Trophoblast cell (in vitro differentiated cells and primary cell): ENCODE measurements at regions not wholly inside any gene's neighbourhood (a gene's known extent, or its start where the extent isn't known, plus 50 kb on each side); places are given as distances from the start of the nearest gene placed in this dataset.

Experiments
- DNase-seq, 2 donors: peaks; one replicate each; pipeline ENCODE4 v3.0.0-alpha.2; 2016
- H2AFZ ChIP-seq: 2 replicates; pipeline ENCODE4 v1.6.1; 2013; ENCODE audit warnings: low read length, moderate library complexity, mild to moderate bottlenecking; ENCODE audit not compliant: insufficient read depth, poor library complexity
- H2AK5ac ChIP-seq: 2 replicates; pipeline ENCODE4 v1.6.1; 2013; ENCODE audit warnings: mild to moderate bottlenecking, low read length
- H2BK120ac ChIP-seq: 2 replicates; pipeline ENCODE4 v1.6.1; 2013; ENCODE audit warnings: low read length, mild to moderate bottlenecking, moderate library complexity; ENCODE audit not compliant: insufficient read depth, poor library complexity
- H2BK12ac ChIP-seq: 2 replicates; pipeline ENCODE4 v1.6.1; 2013; ENCODE audit warnings: mild to moderate bottlenecking, low read length, moderate library complexity
- H2BK5ac ChIP-seq: 2 replicates; pipeline ENCODE4 v1.6.1; 2013; ENCODE audit warnings: low read length, low read depth, moderate library complexity, mild to moderate bottlenecking; ENCODE audit not compliant: poor library complexity
- H3K14ac ChIP-seq: 2 replicates; pipeline ENCODE4 v1.6.1; 2013; ENCODE audit warnings: mild to moderate bottlenecking, low read length
- H3K18ac ChIP-seq: 2 replicates; pipeline ENCODE4 v1.6.1; 2013; ENCODE audit warnings: mild to moderate bottlenecking, low read length
- H3K23ac ChIP-seq: 2 replicates; pipeline ENCODE4 v1.6.1; 2013; ENCODE audit warnings: low read length
- H3K27ac ChIP-seq: 2 replicates; pipeline ENCODE4 v1.5.1; 2013; ENCODE audit warnings: low read depth, mild to moderate bottlenecking, inconsistent platforms, low read length, moderate library complexity
- H3K27me3 ChIP-seq: 2 replicates; pipeline ENCODE4 v1.6.1; 2013; ENCODE audit warnings: inconsistent platforms, mild to moderate bottlenecking, low read length, moderate library complexity; ENCODE audit not compliant: insufficient read depth
- H3K36me3 ChIP-seq, 2 experiments: 1 replicate in 1 of 2; 2 replicates in 1 of 2; pipeline ENCODE4 v1.6.1; 2013; ENCODE audit warnings: low read length in 2 of 2, mild to moderate bottlenecking in 2 of 2, moderate library complexity in 1 of 2; ENCODE audit not compliant: insufficient read depth in 2 of 2, control insufficient read depth in 1 of 2
- H3K4ac ChIP-seq: 2 replicates; pipeline ENCODE4 v1.6.1; 2013; ENCODE audit warnings: low read depth, mild to moderate bottlenecking, low read length, moderate library complexity
- H3K4me1 ChIP-seq, 2 experiments: 1 replicate in 1 of 2; 2 replicates in 1 of 2; pipeline ENCODE4 v1.6.1; 2013; ENCODE audit warnings: low read length in 2 of 2, mild to moderate bottlenecking in 2 of 2, moderate library complexity in 1 of 2; ENCODE audit not compliant: insufficient read depth in 2 of 2, control insufficient read depth in 1 of 2
- H3K4me2 ChIP-seq: 2 replicates; pipeline ENCODE4 v1.6.1; 2013; ENCODE audit warnings: inconsistent platforms, mild to moderate bottlenecking, low read length, moderate library complexity
- H3K4me3 ChIP-seq: 2 replicates; pipeline ENCODE4 v1.5.1; 2013; ENCODE audit warnings: mild to moderate bottlenecking, low read depth, low read length, inconsistent platforms
- H3K79me1 ChIP-seq: one replicate; pipeline ENCODE4 v1.6.1; 2013; ENCODE audit warnings: low read length
- H3K79me2 ChIP-seq: 2 replicates; pipeline ENCODE4 v1.6.1; 2013; ENCODE audit warnings: low read length, mild to moderate bottlenecking; ENCODE audit not compliant: control insufficient read depth, insufficient read depth, poor library complexity
- H3K9ac ChIP-seq: 2 replicates; pipeline ENCODE4 v1.6.1; 2013; ENCODE audit warnings: mild to moderate bottlenecking, low read length
- H3K9me3 ChIP-seq: 2 replicates; pipeline ENCODE4 v1.6.1; 2013; ENCODE audit warnings: low read depth, mild to moderate bottlenecking, control low read depth, inconsistent platforms, low read length; ENCODE audit not compliant: insufficient read depth
- H4K12ac ChIP-seq: 2 replicates; pipeline ENCODE4 v1.6.1; 2013; ENCODE audit warnings: low read depth, mild to moderate bottlenecking, low read length, moderate library complexity
- H4K8ac ChIP-seq: 2 replicates; pipeline ENCODE4 v1.6.1; 2013; ENCODE audit warnings: low read depth, mild to moderate bottlenecking, low read length, moderate library complexity
- H4K91ac ChIP-seq: one replicate; pipeline ENCODE4 v1.6.1; 2013; ENCODE audit warnings: low read depth, mild to moderate bottlenecking, low read length, moderate library complexity
- WGBS: extraction: QIAGEN DNeasy Blood & Tissue Kit; methylation state at CpG from one replicate; pipeline ENCODE4 v1.1.7; 2013; ENCODE audit warnings: missing lambda C conversion rate; ENCODE audit not compliant: insufficient read length, insufficient coverage; ENCODE audit errors: extremely low coverage; 5-methylcytosine and 5-hydroxymethylcytosine counted together

DNA sequence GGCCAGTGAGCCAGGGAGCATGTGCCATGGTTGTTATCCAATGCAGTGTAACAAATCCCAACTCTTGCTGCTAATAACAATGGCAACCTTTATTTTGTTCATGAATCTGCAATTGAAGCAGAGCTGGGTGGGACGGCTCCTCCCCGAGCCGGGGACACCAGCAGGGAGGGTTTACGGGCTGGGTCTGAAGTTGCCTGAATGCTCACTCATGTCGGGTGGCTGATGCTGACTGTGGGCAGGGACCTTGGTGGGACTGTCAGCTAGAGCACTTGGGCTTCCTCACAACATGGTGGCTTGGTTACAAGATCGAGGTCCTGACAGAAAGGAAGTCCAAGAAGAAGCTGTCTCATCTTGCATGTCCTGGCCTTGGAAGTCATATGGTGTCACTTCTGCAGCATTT, 264.5 kb downstream of the NDUFA10 start:
- Histone ChIP-seq H3K9me3 (peaks cover 17% of the 10 kb centered on the region), H3K9ac (no peak overlapping the region), H2BK5ac (no peak overlapping the region), H2AFZ (no peak overlapping the region), H2BK120ac (no peak overlapping the region), H3K36me3 (no peaks in the 10 kb centered on the region), H4K12ac (no peak overlapping the region), H2AK5ac (no peak overlapping the region), H4K91ac (no peak overlapping the region), H3K79me2 (no peaks in the 10 kb centered on the region), H3K4me1 (peaks cover 2 to 6% of the 10 kb centered on the region in 2 experiments), H3K18ac (no peak overlapping the region), H2BK12ac (no peak overlapping the region), H3K23ac (no peak overlapping the region), H3K4ac (no peak overlapping the region), H3K4me3 (no peak overlapping the region), H3K14ac (no peak overlapping the region), H3K79me1 (no peaks in the 10 kb centered on the region), H3K27me3 (no peaks in the 10 kb centered on the region), H3K4me2 (no peak overlapping the region), H3K27ac (no peak overlapping the region), H4K8ac (no peak overlapping the region)
- DNase-seq = no peak
- WGBS = no CpG with 5 or more reads among the region's 6 CpGs

GRCh38 chr2:239758279-239758877, 266.8 kb downstream of the NDUFA10 start:
- Histone ChIP-seq H3K4me1 (peaks cover 2 to 6% of the 10 kb centered on the region in 2 experiments), H3K18ac (no peak overlapping the region), H4K8ac (no peak overlapping the region), H3K4me2 (no peak overlapping the region), H3K79me1 (no peaks in the 10 kb centered on the region), H3K9ac (no peak overlapping the region), H3K9me3 (peaks cover 13% of the 10 kb centered on the region), H2AFZ (no peak overlapping the region), H2BK5ac (no peak overlapping the region), H3K23ac (no peak overlapping the region), H3K27me3 (no peaks in the 10 kb centered on the region), H3K4me3 (no peak overlapping the region), H3K4ac (no peak overlapping the region), H3K27ac (no peak overlapping the region), H4K12ac (no peak overlapping the region), H3K14ac (no peak overlapping the region), H2BK12ac (no peak overlapping the region), H3K79me2 (no peaks in the 10 kb centered on the region), H3K36me3 (no peaks in the 10 kb centered on the region), H2AK5ac (no peak overlapping the region), H2BK120ac (no peak overlapping the region), H4K91ac (no peak overlapping the region)
- no CpG with 5 or more reads among the region's 18 CpGs for WGBS
- DNase-seq = no peak

GRCh38 chr2:239756790-239757760, 268.1 kb downstream of the NDUFA10 start:
- no CpG with 5 or more reads among the region's 31 CpGs for WGBS
- H3K9me3 ChIP-seq = peaks cover 9% of the 10 kb centered on the region
- no peaks in the 10 kb centered on the region for H3K79me2 ChIP-seq
- H3K27me3 ChIP-seq = no peaks in the 10 kb centered on the region
- no peak overlapping the region for H3K4me3 ChIP-seq
- no peak overlapping the region for H2AFZ ChIP-seq
- no peak overlapping the region for H2AK5ac ChIP-seq
- no peak overlapping the region for H2BK120ac ChIP-seq
- H3K27ac ChIP-seq = no peak overlapping the region
- H3K23ac ChIP-seq = no peak overlapping the region
- H3K36me3 ChIP-seq = no peaks in the 10 kb centered on the region
- H2BK5ac ChIP-seq = no peak overlapping the region
- peak in 1 of 2 donors; percentile 8 for DNase-seq
- H3K4ac ChIP-seq = no peak overlapping the region
- no peak overlapping the region for H3K18ac ChIP-seq
- H4K12ac ChIP-seq = no peak overlapping the region
- no peak overlapping the region for H4K8ac ChIP-seq
- H3K79me1 ChIP-seq = no peaks in the 10 kb centered on the region
- H3K4me2 ChIP-seq = no peak overlapping the region
- no peak overlapping the region for H3K14ac ChIP-seq
- H3K9ac ChIP-seq = no peak overlapping the region
- no peak overlapping the region for H2BK12ac ChIP-seq
- H4K91ac ChIP-seq = no peak overlapping the region
- H3K4me1 ChIP-seq = peaks cover 2 to 6% of the 10 kb centered on the region in 2 experiments

- Histone ChIP-seq H3K79me1 (no peaks in the 10 kb centered on the region), H4K8ac (no peak overlapping the region), H3K4me2 (no peak overlapping the region), H2BK5ac (no peak overlapping the region), H4K91ac (no peak overlapping the region), H3K14ac (no peak overlapping the region), H3K4ac (no peak overlapping the region), H3K27ac (no peak overlapping the region), H2AFZ (no peak overlapping the region), H4K12ac (no peak overlapping the region), H3K4me3 (no peak overlapping the region), H3K18ac (no peak overlapping the region), H2AK5ac (no peak overlapping the region), H3K36me3 (no peaks in the 10 kb centered on the region), H3K9me3 (peaks cover 3% of the 10 kb centered on the region), H3K23ac (no peak overlapping the region), H3K9ac (no peak overlapping the region), H2BK120ac (no peak overlapping the region), H3K27me3 (no peaks in the 10 kb centered on the region), H3K79me2 (no peaks in the 10 kb centered on the region), H3K4me1 (peaks cover 7 to 12% of the 10 kb centered on the region in 2 experiments), H2BK12ac (no peak overlapping the region)
- no CpG with 5 or more reads among the region's 10 CpGs for WGBS
- DNase-seq = no peak
These were observed 268.9 kb downstream of the NDUFA10 start for GRCh38 chr2:239756031-239756789.
